NCI-H128 (cell line): ENCODE measurements at regions not wholly inside any gene's neighbourhood (a gene's known extent, or its start where the extent isn't known, plus 50 kb on each side); places are given as distances from the start of the nearest gene placed in this dataset.
"Not testable (repeated sequence)": the region's sequence is repeated elsewhere in the genome, so short reads cannot be mapped to it uniquely, and the experiment has no call there.

Source experiments
- DNase-seq: peaks from one replicate; lab custom pipeline; 2025; ENCODE audit not compliant: unreplicated experiment; lab: John Stamatoyannopoulos, UW

- DNase-seq = not testable (repeated sequence)
Observed at GRCh38 chr9:109663978-109664377, 116.0 kb upstream of the PALM2AKAP2 start.

- not testable (repeated sequence) for DNase-seq
Observed at GRCh38 chr9:109665736-109666135, 114.3 kb upstream of the PALM2AKAP2 start.

- DNase-seq = no peak
Observed at GRCh38 chr9:109681301-109681700, 98.7 kb upstream of the PALM2AKAP2 start.

- DNase-seq = no peak
Observed at GRCh38 chr9:109682227-109682626, 97.8 kb upstream of the PALM2AKAP2 start.

GRCh38 chr9:109683521-109683920 lies 96.5 kb upstream of the PALM2AKAP2 start:
- no peak for DNase-seq

- no peak for DNase-seq
Observed at GRCh38 chr9:109689701-109690100, 90.3 kb upstream of the PALM2AKAP2 start.

- no peak for DNase-seq
Observed at GRCh38 chr9:109699019-109699418, 81.0 kb upstream of the PALM2AKAP2 start.

GRCh38 chr9:109704546-109704945 lies 75.5 kb upstream of the PALM2AKAP2 start:
- DNase-seq = no peak

- no peak for DNase-seq
Observed at GRCh38 chr9:109705515-109705914, 74.5 kb upstream of the PALM2AKAP2 start.

- no peak for DNase-seq
Observed at GRCh38 chr9:109707355-109707754, 72.6 kb upstream of the PALM2AKAP2 start.

GRCh38 chr9:109708451-109708945 lies 71.5 kb upstream of the PALM2AKAP2 start:
- no peak for DNase-seq

GRCh38 chr9:109709866-109710265 lies 70.1 kb upstream of the PALM2AKAP2 start:
- no peak for DNase-seq

- DNase-seq = no peak
Observed at GRCh38 chr9:109710830-109711229, 69.2 kb upstream of the PALM2AKAP2 start.

- DNase-seq = no peak
Observed at GRCh38 chr9:109715344-109715743, 64.7 kb upstream of the PALM2AKAP2 start.

- DNase-seq = no peak
Observed at GRCh38 chr9:109716631-109717030, 63.4 kb upstream of the PALM2AKAP2 start.

GRCh38 chr9:109717342-109717741 lies 62.7 kb upstream of the PALM2AKAP2 start:
- DNase-seq = no peak

- no peak for DNase-seq
Observed at GRCh38 chr9:109718861-109719260, 61.1 kb upstream of the PALM2AKAP2 start.

- no peak for DNase-seq
Observed at GRCh38 chr9:109721001-109721400, 59.0 kb upstream of the PALM2AKAP2 start.

- no peak for DNase-seq
Observed at GRCh38 chr9:109722007-109722406, 58.0 kb upstream of the PALM2AKAP2 start.

- no peak for DNase-seq
Observed at GRCh38 chr9:109723781-109724180, 56.2 kb upstream of the PALM2AKAP2 start.

GRCh38 chr9:109725460-109725859 lies 54.5 kb upstream of the PALM2AKAP2 start:
- no peak for DNase-seq

- no peak for DNase-seq
Observed at GRCh38 chr9:109726119-109726518, 53.9 kb upstream of the PALM2AKAP2 start.

GRCh38 chr9:109728686-109729300 lies 51.2 kb upstream of the PALM2AKAP2 start:
- no peak for DNase-seq
